ENCODE measurements at regions not wholly inside any gene's neighbourhood (a gene's known extent, or its start where the extent isn't known, plus 50 kb on each side); places are given as distances from the start of the nearest gene placed in this dataset.

GRCh38 chr1:184297244-184297750, 89.5 kb upstream of the C1orf21 start:
- TF ChIP-seq BACH2 (CRISPR knock-in tag; IDR thresholded peaks at IDR 0.05; ENCODE audit: borderline replicate concordance), result no peak
- TF ChIP-seq PATZ1 (CRISPR knock-in tag; IDR thresholded peaks at IDR 0.05; ENCODE audit: borderline replicate concordance), result no peak
- TF ChIP-seq ARNTL (CRISPR knock-in tag; IDR thresholded peaks at IDR 0.05; ENCODE audit: borderline replicate concordance, low read depth), result no peak
- no peak for TF ChIP-seq PPARA (CRISPR knock-in tag; IDR thresholded peaks at IDR 0.05; ENCODE audit: borderline replicate concordance)
- no peak for TF ChIP-seq CSDC2 (CRISPR knock-in tag; IDR thresholded peaks at IDR 0.05)
- no peak for TF ChIP-seq GLIS3 (CRISPR knock-in tag; IDR thresholded peaks at IDR 0.05)
- no peak for TF ChIP-seq TCF4 (CRISPR knock-in tag; IDR thresholded peaks at IDR 0.05; ENCODE audit: borderline replicate concordance)
- TF ChIP-seq TSHZ2 (CRISPR knock-in tag; IDR thresholded peaks at IDR 0.05), result no peak
- no peak for TF ChIP-seq ZC3H10 (CRISPR knock-in tag; IDR thresholded peaks at IDR 0.05)
- TF ChIP-seq POU6F1 (CRISPR knock-in tag; IDR thresholded peaks at IDR 0.05; ENCODE audit: borderline replicate concordance, low read depth), result no peak
- no peak for TF ChIP-seq SNAI2 (CRISPR knock-in tag; IDR thresholded peaks at IDR 0.05)
- no peak for TF ChIP-seq CSRNP3 (CRISPR knock-in tag; IDR thresholded peaks at IDR 0.05)
- no peak for TF ChIP-seq TOX (CRISPR knock-in tag; IDR thresholded peaks at IDR 0.05; ENCODE audit: borderline replicate concordance)
- TF ChIP-seq OSR1 (CRISPR knock-in tag; IDR thresholded peaks at IDR 0.05), result no peak
- TF ChIP-seq ZFP30 (CRISPR knock-in tag; IDR thresholded peaks at IDR 0.05), result no peak
- ATAC-seq, result no peak

GRCh38 chr1:184298440-184299405, 88.1 kb upstream of the C1orf21 start:
- TF ChIP-seq ZNF8 (CRISPR knock-in tag; IDR thresholded peaks at IDR 0.05) (no peak), TSHZ2 (CRISPR knock-in tag; IDR thresholded peaks at IDR 0.05) (no peak), ZFP3 (CRISPR knock-in tag; IDR thresholded peaks at IDR 0.05) (no peak), ARNTL (CRISPR knock-in tag; IDR thresholded peaks at IDR 0.05; ENCODE audit: borderline replicate concordance, low read depth) (no peak), TCF4 (CRISPR knock-in tag; IDR thresholded peaks at IDR 0.05; ENCODE audit: borderline replicate concordance) (no peak), ZFP30 (CRISPR knock-in tag; IDR thresholded peaks at IDR 0.05) (no peak), OSR1 (CRISPR knock-in tag; IDR thresholded peaks at IDR 0.05) (no peak), CREB5 (CRISPR knock-in tag; IDR thresholded peaks at IDR 0.05; ENCODE audit: low read depth) (no peak), CSDC2 (CRISPR knock-in tag; IDR thresholded peaks at IDR 0.05) (no peak), TOX (CRISPR knock-in tag; IDR thresholded peaks at IDR 0.05; ENCODE audit: borderline replicate concordance) (no peak), ZNF70 (CRISPR knock-in tag; IDR thresholded peaks at IDR 0.05) (no peak)

More at GRCh38 chr1:184298440-184299405, 88.1 kb upstream of the C1orf21 start:
- ATAC-seq, result peak; percentile 42

All from SK-N-SH treated with all-trans-retinoic acid at 6 μM for 48 hours (cell line).